ENCODE measurements at regions not wholly inside any gene's neighbourhood (a gene's known extent, or its start where the extent isn't known, plus 50 kb on each side); places are given as distances from the start of the nearest gene placed in this dataset.

GRCh38 chr4:63620271-63620670, 789.0 kb downstream of the TECRL start:
- Mint-ChIP-seq H3K27ac (no peak overlapping the region), H3K27me3 (ENCODE audit: insufficient read depth, low read depth, poor library complexity) (no peaks in the 10 kb centered on the region), H3K4me1 (no peaks in the 10 kb centered on the region), H3K36me3 (ENCODE audit: low read depth) (no peaks in the 10 kb centered on the region), H3K4me3 (no peak overlapping the region), H3K9me3 (no peaks in the 10 kb centered on the region)
- Histone ChIP-seq H3F3A (replicated peaks; ENCODE audit: low read depth) (no peaks in the 10 kb centered on the region), H3K79me2 (replicated peaks; ENCODE audit: insufficient read depth) (no peaks in the 10 kb centered on the region), H3K9me2 (ENCODE audit: insufficient read depth) (no peaks in the 10 kb centered on the region), H3K36me3 (ENCODE audit: insufficient read depth) (no peaks in the 10 kb centered on the region), H3K4me3 (no peak overlapping the region), H3K27ac (ENCODE audit: low read depth) (no peak overlapping the region), H3K4me2 (no peak overlapping the region), H4K20me1 (replicated peaks; ENCODE audit: insufficient read depth) (no peaks in the 10 kb centered on the region), H2AFZ (no peak overlapping the region), H3K4me1 (ENCODE audit: insufficient read depth) (no peaks in the 10 kb centered on the region), H3K27me3 (ENCODE audit: insufficient read depth) (no peaks in the 10 kb centered on the region)
- TF ChIP-seq EZH2phosphoT487 (IDR thresholded peaks at IDR 0.05; ENCODE audit: unreplicated experiment) (no peak), POLR2AphosphoS5 (IDR thresholded peaks at IDR 0.05; ENCODE audit: low read depth) (no peak), JUNB (IDR thresholded peaks at IDR 0.05; ENCODE audit: unreplicated experiment) (no peak), EZH2 (IDR thresholded peaks at IDR 0.05; ENCODE audit: low read depth, unreplicated experiment) (no peak), ZNF462 (CRISPR knock-in tag; IDR thresholded peaks at IDR 0.05) (no peak), ZNF331 (CRISPR knock-in tag; IDR thresholded peaks at IDR 0.05; ENCODE audit: low read depth) (no peak), NANOG (IDR thresholded peaks at IDR 0.05; ENCODE audit: borderline replicate concordance) (no peak), STAT1 (IDR thresholded peaks at IDR 0.05; ENCODE audit: unreplicated experiment) (no peak)
- no peak for DNase-seq (ENCODE audit: low spot score)
- ATAC-seq, result no peak

- no peaks in the 10 kb centered on the region for H3K9me3 Mint-ChIP-seq
- no peaks in the 10 kb centered on the region for H3K27me3 Mint-ChIP-seq (ENCODE audit: insufficient read depth, low read depth, poor library complexity)
- ATAC-seq (no peak), DNase-seq (ENCODE audit: low spot score) (no peak)
- Histone ChIP-seq H3K27ac (ENCODE audit: low read depth) (no peak overlapping the region), H3K36me3 (ENCODE audit: insufficient read depth) (no peaks in the 10 kb centered on the region), H3K4me3 (no peak overlapping the region), H3K4me1 (ENCODE audit: insufficient read depth) (no peaks in the 10 kb centered on the region), H3K4me2 (no peak overlapping the region), H4K20me1 (replicated peaks; ENCODE audit: insufficient read depth) (no peaks in the 10 kb centered on the region), H3K27me3 (ENCODE audit: insufficient read depth) (no peaks in the 10 kb centered on the region), H3K9me2 (ENCODE audit: insufficient read depth) (no peaks in the 10 kb centered on the region), H2AFZ (no peak overlapping the region), H3K79me2 (replicated peaks; ENCODE audit: insufficient read depth) (no peaks in the 10 kb centered on the region), H3F3A (replicated peaks; ENCODE audit: low read depth) (no peaks in the 10 kb centered on the region)
- H3K4me1 Mint-ChIP-seq, result no peaks in the 10 kb centered on the region
- no peak overlapping the region for H3K4me3 Mint-ChIP-seq
- no peaks in the 10 kb centered on the region for H3K36me3 Mint-ChIP-seq (ENCODE audit: low read depth)
- no peak overlapping the region for H3K27ac Mint-ChIP-seq
- no peak for TF ChIP-seq CTCF (conservative IDR thresholded peaks at IDR 0.05; ENCODE audit: low read depth in 2 of 2)
- no peak for TF ChIP-seq POLR2AphosphoS5 (IDR thresholded peaks at IDR 0.05; ENCODE audit: low read depth)
- TF ChIP-seq REST (IDR thresholded peaks at IDR 0.05; ENCODE audit: unreplicated experiment), result no peak
Measured at GRCh38 chr4:63619771-63620170, 789.5 kb downstream of the TECRL start.
